OCI-LY1 (cell line): ENCODE measurements at regions not wholly inside any gene's neighbourhood (a gene's known extent, or its start where the extent isn't known, plus 50 kb on each side); places are given as distances from the start of the nearest gene placed in this dataset.
"Not testable (repeated sequence)": the region's sequence is repeated elsewhere in the genome, so short reads cannot be mapped to it uniquely, and the experiment has no call there.

ENCODE experiments used
- H2AFZ ChIP-seq: fragments of 200-600 bp; sonication (generic), shearing (Covaris generic); 2 replicates; pipeline ENCODE4 v1.6.0; 2014; ENCODE audit warnings: antibody characterized with exemption, mild to moderate bottlenecking, low read length
- H3F3A ChIP-seq: fragments of 200-600 bp; sonication (generic), shearing (Covaris generic); 2 replicates; pipeline ENCODE4 v1.6.0; 2014; ENCODE audit warnings: mild to moderate bottlenecking, antibody characterized with exemption, low read length, moderate library complexity; ENCODE audit not compliant: insufficient read depth
- H3K27ac ChIP-seq: fragments of 200-600 bp; sonication (generic); 2 replicates; pipeline ENCODE4 v1.5.1; 2014; ENCODE audit warnings: low read length, mixed run types, mild to moderate bottlenecking, low read depth; ENCODE audit not compliant: poor library complexity, severe bottlenecking
- H3K27me3 ChIP-seq: fragments of 200-600 bp; sonication (generic); 2 replicates; pipeline ENCODE4 v1.6.0; 2014; ENCODE audit warnings: antibody characterized with exemption, mild to moderate bottlenecking, low read length, moderate library complexity; ENCODE audit not compliant: insufficient read depth
- H3K36me3 ChIP-seq: fragments of 200-600 bp; sonication (generic); 2 replicates; pipeline ENCODE4 v1.6.1; 2014; ENCODE audit warnings: mild to moderate bottlenecking, antibody characterized with exemption, low read length, moderate library complexity, mixed read lengths; ENCODE audit not compliant: insufficient read depth
- H3K4me1 ChIP-seq: fragments of 200-600 bp; sonication (generic); 2 replicates; pipeline ENCODE4 v1.5.1; 2014; ENCODE audit warnings: mild to moderate bottlenecking, low read length, moderate library complexity; ENCODE audit not compliant: insufficient read depth, severe bottlenecking
- H3K4me2 ChIP-seq: fragments of 200-600 bp; sonication (generic), shearing (Covaris generic); 2 replicates; pipeline ENCODE4 v1.6.1; 2014; ENCODE audit warnings: low read length
- H3K4me3 ChIP-seq: fragments of 200-600 bp; sonication (generic); 2 replicates; pipeline ENCODE4 v1.5.1; 2014; ENCODE audit warnings: low read length, low read depth, mild to moderate bottlenecking, mixed read lengths; ENCODE audit not compliant: poor library complexity, severe bottlenecking
- H3K79me2 ChIP-seq: fragments of 200-600 bp; shearing (Covaris generic); 2 replicates; pipeline ENCODE4 v1.6.1; 2016; ENCODE audit warnings: mixed run types, low read length, mixed read lengths; ENCODE audit not compliant: insufficient read depth
- H3K9ac ChIP-seq: fragments of 200-600 bp; sonication (generic), shearing (Covaris generic); 2 replicates; pipeline ENCODE4 v1.6.1; 2014; ENCODE audit warnings: mild to moderate bottlenecking, low read length, mixed read lengths
- H3K9me2 ChIP-seq: fragments of 200-600 bp; sonication (generic), shearing (Covaris generic); 2 replicates; pipeline ENCODE4 v1.6.1; 2014; ENCODE audit warnings: low read depth, mild to moderate bottlenecking, low read length, mixed read lengths
- H3K9me3 ChIP-seq: fragments of 200-600 bp; shearing (Covaris generic); 2 replicates; pipeline ENCODE4 v1.6.1; 2014; ENCODE audit warnings: low read length, mixed read lengths
- H4K20me1 ChIP-seq: fragments of 200-600 bp; sonication (generic), shearing (Covaris generic); 2 replicates; pipeline ENCODE4 v1.6.0; 2016; ENCODE audit warnings: mild to moderate bottlenecking, low read length; ENCODE audit not compliant: insufficient read depth
- EZH2 ChIP-seq: fragments of 200-600 bp; sonication (generic), shearing (Covaris generic); IDR thresholded peaks from 2 replicates; pipeline ENCODE4 v1.8.0; 2017; ENCODE audit warnings: borderline replicate concordance, mixed run types, mild to moderate bottlenecking, antibody characterized with exemption, low read length, moderate library complexity, mixed read lengths
- TF ChIP-seq, protein P1 (sequence below): fragments of 200-600 bp; sonication (generic), shearing (Covaris generic); IDR thresholded peaks from 2 replicates; pipeline ENCODE4 v1.5.1; 2017; ENCODE audit warnings: mild to moderate bottlenecking, antibody characterized with exemption, low read length, moderate library complexity, mixed read lengths

- no peaks in the 10 kb centered on the region for H3K4me1 ChIP-seq
- H3K4me2 ChIP-seq = no peak overlapping the region
- H2AFZ ChIP-seq = no peak overlapping the region
- no peaks in the 10 kb centered on the region for H3F3A ChIP-seq
- H3K9me3 ChIP-seq = no peaks in the 10 kb centered on the region
- H3K79me2 ChIP-seq = no peaks in the 10 kb centered on the region
- H3K27ac ChIP-seq = no peak overlapping the region
- TF ChIP-seq EZH2 = no peak
- TF ChIP-seq, protein P1, sequence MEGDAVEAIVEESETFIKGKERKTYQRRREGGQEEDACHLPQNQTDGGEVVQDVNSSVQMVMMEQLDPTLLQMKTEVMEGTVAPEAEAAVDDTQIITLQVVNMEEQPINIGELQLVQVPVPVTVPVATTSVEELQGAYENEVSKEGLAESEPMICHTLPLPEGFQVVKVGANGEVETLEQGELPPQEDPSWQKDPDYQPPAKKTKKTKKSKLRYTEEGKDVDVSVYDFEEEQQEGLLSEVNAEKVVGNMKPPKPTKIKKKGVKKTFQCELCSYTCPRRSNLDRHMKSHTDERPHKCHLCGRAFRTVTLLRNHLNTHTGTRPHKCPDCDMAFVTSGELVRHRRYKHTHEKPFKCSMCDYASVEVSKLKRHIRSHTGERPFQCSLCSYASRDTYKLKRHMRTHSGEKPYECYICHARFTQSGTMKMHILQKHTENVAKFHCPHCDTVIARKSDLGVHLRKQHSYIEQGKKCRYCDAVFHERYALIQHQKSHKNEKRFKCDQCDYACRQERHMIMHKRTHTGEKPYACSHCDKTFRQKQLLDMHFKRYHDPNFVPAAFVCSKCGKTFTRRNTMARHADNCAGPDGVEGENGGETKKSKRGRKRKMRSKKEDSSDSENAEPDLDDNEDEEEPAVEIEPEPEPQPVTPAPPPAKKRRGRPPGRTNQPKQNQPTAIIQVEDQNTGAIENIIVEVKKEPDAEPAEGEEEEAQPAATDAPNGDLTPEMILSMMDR = no peak
- no peaks in the 10 kb centered on the region for H4K20me1 ChIP-seq
- H3K27me3 ChIP-seq = no peaks in the 10 kb centered on the region
- H3K9ac ChIP-seq = no peak overlapping the region
- H3K9me2 ChIP-seq = no peaks in the 10 kb centered on the region
- H3K4me3 ChIP-seq = no peak overlapping the region
- H3K36me3 ChIP-seq = no peaks in the 10 kb centered on the region
Observed at GRCh38 chr2:167749016-167749415, 498.4 kb downstream of the STK39 start.

- Histone ChIP-seq H3K27me3 (no peaks in the 10 kb centered on the region), H3F3A (no peaks in the 10 kb centered on the region), H3K4me3 (no peak overlapping the region), H3K4me2 (no peak overlapping the region), H3K9ac (no peak overlapping the region), H3K27ac (no peak overlapping the region), H3K9me3 (no peaks in the 10 kb centered on the region), H3K79me2 (no peaks in the 10 kb centered on the region), H3K9me2 (no peaks in the 10 kb centered on the region), H2AFZ (no peak overlapping the region), H3K4me1 (no peaks in the 10 kb centered on the region), H4K20me1 (no peaks in the 10 kb centered on the region), H3K36me3 (no peaks in the 10 kb centered on the region)
- TF ChIP-seq EZH2 = no peak
- TF ChIP-seq, protein P1 = no peak
Observed at GRCh38 chr2:167748536-167748935, 498.9 kb downstream of the STK39 start.

DNA sequence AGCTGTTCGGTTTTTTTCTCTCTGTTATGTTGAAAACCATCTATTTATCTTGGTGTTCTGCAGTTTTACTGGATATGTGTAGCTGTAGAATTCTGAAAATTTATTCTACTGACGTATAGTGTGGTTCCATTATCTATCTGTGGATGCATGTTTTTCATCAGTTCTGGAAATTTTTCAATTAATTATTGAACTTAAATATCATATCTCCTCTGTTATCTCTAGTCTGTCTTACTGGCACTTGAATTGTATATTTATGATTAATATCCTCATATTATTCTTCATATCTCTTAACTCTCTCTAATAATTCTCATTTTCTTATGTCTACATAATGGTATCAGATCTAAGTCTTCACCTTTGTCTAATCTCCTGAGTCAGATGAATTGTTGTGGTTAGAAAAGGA is 501.7 kb downstream of the STK39 start:
- H3K9me2 ChIP-seq = no peaks in the 10 kb centered on the region
- H3K9me3 ChIP-seq = no peaks in the 10 kb centered on the region
- H3K79me2 ChIP-seq = no peaks in the 10 kb centered on the region
- H2AFZ ChIP-seq = no peak overlapping the region
- no peaks in the 10 kb centered on the region for H3K36me3 ChIP-seq
- no peaks in the 10 kb centered on the region for H3K4me1 ChIP-seq
- no peak overlapping the region for H3K9ac ChIP-seq
- H3F3A ChIP-seq = no peaks in the 10 kb centered on the region
- H3K27ac ChIP-seq = no peak overlapping the region
- TF ChIP-seq, protein P1 = no peak
- TF ChIP-seq EZH2 = no peak
- H3K27me3 ChIP-seq = no peaks in the 10 kb centered on the region
- H4K20me1 ChIP-seq = no peaks in the 10 kb centered on the region
- no peak overlapping the region for H3K4me3 ChIP-seq
- no peak overlapping the region for H3K4me2 ChIP-seq

DNA sequence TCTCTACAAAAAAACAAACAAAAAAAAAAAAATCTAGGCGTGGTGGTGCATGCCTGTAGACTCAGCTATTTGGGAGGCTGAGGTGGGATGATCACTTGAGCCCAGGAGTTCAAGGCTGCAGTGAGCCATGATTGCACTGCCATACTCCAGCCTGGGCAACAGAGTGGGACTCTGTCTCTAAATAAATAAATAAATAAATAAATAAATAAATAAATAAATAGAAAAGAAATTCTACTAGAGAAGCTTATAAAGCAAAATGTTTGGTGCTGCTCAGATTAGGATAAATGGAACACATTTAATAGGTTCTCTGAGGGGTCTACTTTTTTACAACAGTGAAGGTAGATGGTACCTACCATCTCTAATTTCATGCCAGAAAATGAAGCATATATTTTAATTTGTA is 507.5 kb downstream of the STK39 start:
- H3K4me2 ChIP-seq, H3K27me3 ChIP-seq, H4K20me1 ChIP-seq, H3K79me2 ChIP-seq, H3F3A ChIP-seq, H2AFZ ChIP-seq, H3K4me3 ChIP-seq, H3K27ac ChIP-seq, H3K4me1 ChIP-seq, H3K9me2 ChIP-seq, H3K36me3 ChIP-seq, H3K9ac ChIP-seq, H3K9me3 ChIP-seq: not testable (repeated sequence)
